Type B pancreatic cell (in vitro differentiated cells): ENCODE measurements at regions not wholly inside any gene's neighbourhood (a gene's known extent, or its start where the extent isn't known, plus 50 kb on each side); places are given as distances from the start of the nearest gene placed in this dataset.
"Not testable (repeated sequence)": the region's sequence is repeated elsewhere in the genome, so short reads cannot be mapped to it uniquely, and the experiment has no call there.

ENCODE experiments used
- DNase-seq: peaks from one replicate; pipeline ENCODE4 v3.0.0; 2021; ENCODE audit warnings: mixed read lengths; ENCODE audit not compliant: unreplicated experiment; ENCODE audit errors: extremely low spot score
- H3K27ac Mint-ChIP-seq: 2 replicates; pipeline ENCODE4 v1.8.0; 2021; ENCODE audit warnings: mild to moderate bottlenecking, mixed read lengths
- H3K27me3 Mint-ChIP-seq: 2 replicates; pipeline ENCODE4 v1.8.0; 2021; ENCODE audit warnings: mixed read lengths
- H3K36me3 Mint-ChIP-seq: 2 replicates; pipeline ENCODE4 v1.8.0; 2021; ENCODE audit warnings: mixed read lengths
- H3K4me1 Mint-ChIP-seq: one replicate; pipeline ENCODE4 v1.8.0; 2021; ENCODE audit warnings: mixed read lengths; ENCODE audit not compliant: unreplicated experiment
- H3K4me3 Mint-ChIP-seq: 2 replicates; pipeline ENCODE4 v1.8.0; 2021; ENCODE audit warnings: mild to moderate bottlenecking, mixed read lengths
- H3K9me3 Mint-ChIP-seq: 2 replicates; pipeline ENCODE4 v1.8.0; 2021; ENCODE audit warnings: mixed read lengths
- CTCF ChIP-seq: fragments of 200-600 bp; sonication (generic); conservative IDR thresholded peaks from 2 replicates; pipeline ENCODE4 v1.5.0; 2021; ENCODE audit warnings: antibody characterized with exemption, mild to moderate bottlenecking

- H3K9me3 Mint-ChIP-seq: peaks cover 9% of the 10 kb centered on the region
- no peaks in the 10 kb centered on the region for H3K27me3 Mint-ChIP-seq
- no peak for DNase-seq
- TF ChIP-seq CTCF: no peak
- no peak overlapping the region for H3K4me3 Mint-ChIP-seq
- no peak overlapping the region for H3K27ac Mint-ChIP-seq
- H3K4me1 Mint-ChIP-seq: peaks cover 8% of the 10 kb centered on the region
- no peaks in the 10 kb centered on the region for H3K36me3 Mint-ChIP-seq
Observed at GRCh38 chr6:91895599-91896285, 1308.9 kb upstream of the MAP3K7 start.

- TF ChIP-seq CTCF: no peak
- H3K4me3 Mint-ChIP-seq: no peak overlapping the region
- peaks cover 6% of the 10 kb centered on the region for H3K9me3 Mint-ChIP-seq
- no peaks in the 10 kb centered on the region for H3K4me1 Mint-ChIP-seq
- peaks cover 16% of the 10 kb centered on the region for H3K27me3 Mint-ChIP-seq
- H3K36me3 Mint-ChIP-seq: peaks cover 5% of the 10 kb centered on the region
- no peak overlapping the region for H3K27ac Mint-ChIP-seq
- no peak for DNase-seq
Observed at GRCh38 chr6:91886183-91886795, 1299.4 kb upstream of the MAP3K7 start.

- peaks cover 16% of the 10 kb centered on the region for H3K27me3 Mint-ChIP-seq
- H3K9me3 Mint-ChIP-seq, H3K4me3 Mint-ChIP-seq, H3K36me3 Mint-ChIP-seq, H3K4me1 Mint-ChIP-seq, DNase-seq, H3K27ac Mint-ChIP-seq: not testable (repeated sequence)
Observed at GRCh38 chr6:91881791-91882190, 1294.9 kb upstream of the MAP3K7 start.

- H3K4me1 Mint-ChIP-seq: no peaks in the 10 kb centered on the region
- no peak for TF ChIP-seq CTCF
- no peaks in the 10 kb centered on the region for H3K9me3 Mint-ChIP-seq
- DNase-seq: no peak
- H3K27ac Mint-ChIP-seq: no peak overlapping the region
- H3K4me3 Mint-ChIP-seq: no peak overlapping the region
- peaks cover 3% of the 10 kb centered on the region for H3K36me3 Mint-ChIP-seq
- H3K27me3 Mint-ChIP-seq: peaks cover 26% of the 10 kb centered on the region
Observed at GRCh38 chr6:91879386-91879995, 1292.6 kb upstream of the MAP3K7 start.

- Mint-ChIP-seq H3K36me3 (no peaks in the 10 kb centered on the region), H3K4me1 (no peaks in the 10 kb centered on the region), H3K27ac (no peak overlapping the region), H3K4me3 (no peak overlapping the region), H3K9me3 (no peaks in the 10 kb centered on the region), H3K27me3 (peaks cover 30% of the 10 kb centered on the region)
- no peak for DNase-seq
- no peak for TF ChIP-seq CTCF
Observed at GRCh38 chr6:91877994-91878393, 1291.1 kb upstream of the MAP3K7 start.

GRCh38 chr6:91874971-91875370 is 1288.1 kb upstream of the MAP3K7 start:
- Mint-ChIP-seq H3K36me3 (no peaks in the 10 kb centered on the region), H3K27ac (no peak overlapping the region), H3K27me3 (peaks cover 23% of the 10 kb centered on the region), H3K4me1 (no peaks in the 10 kb centered on the region), H3K9me3 (no peaks in the 10 kb centered on the region), H3K4me3 (no peak overlapping the region)
- DNase-seq: no peak
- no peak for TF ChIP-seq CTCF
